Esophagus (tissue), 2 donors: ENCODE measurements at regions not wholly inside any gene's neighbourhood (a gene's known extent, or its start where the extent isn't known, plus 50 kb on each side); places are given as distances from the start of the nearest gene placed in this dataset.
"Not testable (repeated sequence)": the region's sequence is repeated elsewhere in the genome, so short reads cannot be mapped to it uniquely, and the experiment has no call there.

Experiments used
- H3K27ac ChIP-seq, 2 donors: one replicate each; pipeline ENCODE4 v1.5.1; 2013; ENCODE audit warnings: low read depth in 2 of 2, mild to moderate bottlenecking in 2 of 2, inconsistent platforms in 1 of 2, low read length in 1 of 2, moderate library complexity in 1 of 2
- H3K27me3 ChIP-seq, 2 donors: one replicate each; pipeline ENCODE4 v1.6.1; 2013; ENCODE audit warnings: low read length in 2 of 2, control low read depth in 1 of 2, mild to moderate bottlenecking in 1 of 2; ENCODE audit not compliant: insufficient read depth in 2 of 2, control insufficient read depth in 1 of 2
- H3K36me3 ChIP-seq, 2 donors: one replicate each; pipeline ENCODE4 v1.6.1; 2013; ENCODE audit warnings: low read length in 1 of 2; ENCODE audit not compliant: control insufficient read depth in 2 of 2, insufficient read depth in 2 of 2
- H3K4me1 ChIP-seq, 2 donors: one replicate each; pipeline ENCODE4 v1.6.1; 2013; ENCODE audit warnings: low read length in 1 of 2; ENCODE audit not compliant: control insufficient read depth in 2 of 2, insufficient read depth in 2 of 2
- H3K4me3 ChIP-seq, 2 donors: one replicate each; pipeline ENCODE4 v1.5.1; 2013; ENCODE audit warnings: low read length in 2 of 2, mild to moderate bottlenecking in 2 of 2, low read depth in 1 of 2, moderate library complexity in 1 of 2
- H3K9me3 ChIP-seq, 2 donors: one replicate each; pipeline ENCODE4 v1.6.1; 2013; ENCODE audit warnings: mild to moderate bottlenecking in 2 of 2, low read depth in 1 of 2, low read length in 1 of 2, moderate library complexity in 1 of 2; ENCODE audit not compliant: control insufficient read depth in 2 of 2, insufficient read depth in 1 of 2
- WGBS, 2 donors: extraction: QIAGEN DNeasy Blood & Tissue Kit; methylation state at CpG; one replicate each; pipeline ENCODE4 v1.1.7; 2013; 5-methylcytosine and 5-hydroxymethylcytosine counted together
- donor health status: healthy with polysubstance abuse.
- donor health status: Bipolar disorder and iron deficiency.

DNA sequence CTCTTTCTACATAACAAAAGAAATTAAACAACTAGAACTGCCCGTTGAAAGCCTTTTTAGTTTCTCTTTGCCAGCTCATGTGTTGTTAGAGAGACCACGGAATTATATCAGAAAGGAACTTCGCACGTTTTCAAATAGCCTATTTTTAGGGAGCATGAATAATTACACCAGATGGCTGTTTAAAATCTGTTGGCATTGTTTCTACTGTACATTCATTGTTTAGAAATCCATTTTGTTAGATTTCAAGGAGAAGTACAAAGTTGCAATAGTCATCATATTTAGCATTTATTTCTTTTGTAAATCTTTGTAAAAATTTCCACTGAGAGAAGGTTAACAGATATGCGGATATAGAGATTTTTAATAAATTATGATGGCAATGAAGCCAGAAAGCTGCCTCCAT, 403.0 kb upstream of the HS3ST1 start:
- H3K36me3 ChIP-seq, result no peaks in the 10 kb centered on the region
- 36 to 39% methylated on average over 5 of the region's 5 CpGs for WGBS, 2 donors
- no peak overlapping the region for H3K27ac ChIP-seq
- H3K4me1 ChIP-seq, result no peaks in the 10 kb centered on the region
- no peak overlapping the region for H3K4me3 ChIP-seq
- no peaks in the 10 kb centered on the region for H3K27me3 ChIP-seq
- no peaks in the 10 kb centered on the region for H3K9me3 ChIP-seq

DNA sequence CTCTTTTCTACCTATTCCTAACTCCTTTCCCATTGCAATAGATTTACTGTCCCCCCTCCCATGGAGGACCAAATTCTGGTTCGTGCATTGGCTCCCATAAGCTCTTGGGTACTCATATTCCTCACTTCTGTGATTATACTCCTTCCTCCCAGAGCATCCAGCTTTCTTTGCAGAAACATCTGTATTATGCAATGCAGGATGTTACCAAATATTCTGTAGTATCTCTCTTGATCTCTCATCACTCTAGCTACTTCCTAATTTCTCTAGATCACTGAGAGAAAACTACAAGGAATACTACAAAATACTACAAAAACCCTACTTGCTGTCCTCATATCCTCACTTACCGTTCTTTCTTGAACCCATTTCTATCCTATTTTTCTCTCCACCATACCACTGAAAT, 395.9 kb upstream of the HS3ST1 start:
- H3K36me3 ChIP-seq, result no peaks in the 10 kb centered on the region
- no peaks in the 10 kb centered on the region for H3K27me3 ChIP-seq
- H3K27ac ChIP-seq, result no peak overlapping the region
- WGBS, 2 donors, result 63 to 64% methylated on average over 2 of the region's 2 CpGs
- peaks cover 0 to 2% of the 10 kb centered on the region in 2 donors for H3K9me3 ChIP-seq
- no peak overlapping the region for H3K4me3 ChIP-seq
- no peaks in the 10 kb centered on the region for H3K4me1 ChIP-seq

DNA sequence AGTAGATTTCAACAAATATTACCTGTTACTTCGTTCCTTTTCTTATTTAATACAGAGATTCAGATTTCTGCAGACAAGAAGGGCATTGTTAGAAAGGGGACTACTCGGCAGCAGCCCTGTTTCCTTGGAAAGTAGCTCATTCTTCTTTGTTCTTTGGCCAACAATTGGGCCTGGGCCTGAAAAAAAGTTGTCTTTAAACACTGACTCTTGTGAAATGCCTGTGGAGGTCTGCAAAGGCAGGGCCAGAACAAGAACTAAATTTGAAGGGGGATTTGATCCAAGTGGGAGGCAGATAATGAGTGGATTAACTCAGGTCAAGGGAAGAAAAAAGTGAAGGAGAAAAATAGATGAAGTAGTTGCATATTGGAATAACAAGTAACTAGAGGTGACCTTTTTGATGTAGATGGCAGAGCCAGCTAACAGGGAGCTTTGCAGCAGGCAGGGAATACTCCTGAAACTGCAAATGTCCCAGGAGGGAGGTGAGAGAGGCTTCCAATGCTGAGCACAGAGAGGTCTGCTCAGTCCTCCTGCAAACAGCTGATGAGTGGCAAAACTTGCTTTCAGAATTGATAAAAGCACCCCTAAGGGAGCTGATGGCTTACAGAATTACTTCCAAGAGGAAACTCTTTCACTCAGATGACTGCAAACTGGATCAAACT, 393.2 kb upstream of the HS3ST1 start:
- Histone ChIP-seq H3K4me3 (no peak overlapping the region), H3K4me1 (no peaks in the 10 kb centered on the region), H3K27me3 (no peaks in the 10 kb centered on the region), H3K27ac (no peak overlapping the region), H3K36me3 (no peaks in the 10 kb centered on the region), H3K9me3 (peaks cover 0 to 2% of the 10 kb centered on the region in 2 donors)
- 23 to 31% methylated on average over 2 of the region's 2 CpGs for WGBS, 2 donors

DNA sequence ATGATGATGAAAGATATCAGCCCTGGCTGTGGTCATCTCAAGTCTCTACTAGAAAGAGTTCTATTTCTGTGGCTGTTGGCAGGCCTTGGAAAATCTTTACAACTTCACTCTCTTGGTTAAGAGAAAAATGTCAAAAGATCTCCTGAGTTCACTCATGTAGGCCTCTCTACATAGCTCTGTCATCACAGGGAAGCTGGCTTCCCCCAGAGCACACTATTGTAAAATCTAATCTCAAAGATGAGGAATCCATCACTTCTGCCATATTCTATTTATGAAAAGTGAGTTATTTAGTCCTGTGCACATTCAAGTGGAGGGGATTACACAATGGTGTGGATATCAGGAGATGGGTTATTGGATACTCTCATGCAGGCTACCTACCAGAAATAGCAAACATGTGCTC, 388.4 kb upstream of the HS3ST1 start:
- Histone ChIP-seq H3K4me1 (no peaks in the 10 kb centered on the region), H3K27ac (no peak overlapping the region), H3K36me3 (no peaks in the 10 kb centered on the region), H3K4me3 (no peak overlapping the region), H3K9me3 (no peaks in the 10 kb centered on the region), H3K27me3 (no peaks in the 10 kb centered on the region)

DNA sequence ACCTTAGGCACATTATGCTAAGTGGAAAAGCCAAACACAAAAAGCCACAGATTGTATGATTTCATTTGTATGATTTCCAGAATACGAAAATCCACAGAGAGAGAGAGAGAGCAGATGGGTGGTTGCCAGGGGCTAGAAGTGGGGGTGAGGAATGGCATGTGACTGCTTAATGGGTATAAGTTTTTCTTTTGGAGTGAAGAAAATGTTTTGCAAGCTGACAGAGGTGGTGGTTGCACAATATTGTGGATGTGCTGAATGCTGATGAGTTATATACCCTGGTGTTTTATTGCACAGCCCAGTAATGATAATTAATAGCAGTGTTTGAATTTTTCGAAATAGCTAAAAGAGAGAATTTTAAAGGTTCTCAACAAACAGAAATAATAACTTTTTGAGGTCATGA, 386.1 kb upstream of the HS3ST1 start:
- H3K27me3 ChIP-seq, result no peaks in the 10 kb centered on the region
- H3K4me1 ChIP-seq, result no peaks in the 10 kb centered on the region
- no peaks in the 10 kb centered on the region for H3K36me3 ChIP-seq
- no peaks in the 10 kb centered on the region for H3K9me3 ChIP-seq
- WGBS, 2 donors, result 63 to 79% methylated on average over 2 of the region's 2 CpGs
- H3K27ac ChIP-seq, result no peak overlapping the region
- no peak overlapping the region for H3K4me3 ChIP-seq

DNA sequence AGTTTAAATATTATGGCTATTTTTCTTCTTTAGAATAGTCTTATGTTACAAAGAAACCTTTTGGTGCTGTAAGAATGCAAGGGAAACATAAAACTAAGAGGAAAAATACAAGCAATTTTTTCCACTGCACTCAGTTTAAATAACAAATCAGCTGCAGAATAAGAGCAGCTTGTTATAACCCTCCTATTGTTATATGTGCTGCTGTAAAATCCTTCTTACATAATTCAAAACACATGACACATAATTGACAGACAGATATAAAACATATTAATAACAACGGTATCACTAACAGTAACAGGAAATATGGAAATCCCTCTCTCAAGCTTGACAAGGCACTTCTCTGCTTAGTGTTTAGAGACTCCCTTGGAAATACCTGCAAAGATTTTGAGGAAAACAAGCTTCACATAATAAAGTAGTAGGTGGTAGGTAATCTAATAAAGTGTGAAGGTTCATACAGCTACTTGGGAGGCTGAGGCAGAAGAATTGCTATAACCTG, 385.3 kb upstream of the HS3ST1 start:
- H3K4me3 ChIP-seq, result no peak overlapping the region
- H3K27ac ChIP-seq, result no peak overlapping the region
- no peaks in the 10 kb centered on the region for H3K9me3 ChIP-seq
- no peaks in the 10 kb centered on the region for H3K4me1 ChIP-seq
- no peaks in the 10 kb centered on the region for H3K27me3 ChIP-seq
- no peaks in the 10 kb centered on the region for H3K36me3 ChIP-seq
- WGBS, 2 donors, result 31 to 53% methylated on average over 1 of the region's 1 CpG

DNA sequence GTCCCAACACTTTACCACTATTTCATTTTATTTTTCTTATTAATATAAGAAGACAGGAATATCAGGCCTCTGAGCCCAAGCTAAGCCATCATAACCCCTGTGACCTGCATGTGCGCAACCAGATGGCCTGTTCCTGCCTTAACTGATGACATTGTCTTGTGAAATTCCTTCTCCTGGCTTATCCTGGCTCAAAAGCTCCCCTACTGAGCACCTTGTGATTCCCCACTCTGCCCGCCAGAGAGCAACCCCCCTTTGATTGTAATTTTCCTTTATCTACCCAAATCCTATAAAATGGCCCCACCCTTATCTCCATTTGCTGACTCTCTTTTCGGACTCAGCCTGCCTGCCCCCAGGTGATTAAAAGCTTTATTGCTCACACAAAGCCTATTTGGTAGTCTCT, 382.8 kb upstream of the HS3ST1 start:
- 86 to 93% methylated on average over 3 of the region's 3 CpGs for WGBS, 2 donors
- H3K9me3 ChIP-seq, H3K27me3 ChIP-seq, H3K4me1 ChIP-seq, H3K27ac ChIP-seq, H3K4me3 ChIP-seq, H3K36me3 ChIP-seq: not testable (repeated sequence)

DNA sequence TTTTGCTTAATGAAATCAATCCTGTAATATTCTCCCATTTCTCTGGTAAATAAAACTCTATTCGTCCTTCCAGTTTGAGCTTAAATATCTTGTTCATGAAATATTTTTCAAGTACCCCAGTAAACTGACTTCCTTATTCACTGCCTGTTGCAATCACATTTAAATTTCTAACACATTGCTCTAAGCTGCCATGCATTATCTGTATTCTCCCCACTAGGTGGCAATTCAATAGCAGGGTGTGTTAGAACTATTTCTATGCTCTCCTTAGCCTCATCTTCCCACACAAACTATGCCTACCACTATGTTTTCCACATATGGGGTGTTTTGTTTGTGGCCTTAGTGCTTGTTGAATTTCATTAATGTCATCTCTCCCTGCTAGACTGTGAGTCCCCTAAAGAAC, 377.1 kb upstream of the HS3ST1 start:
- H3K4me3 ChIP-seq, result no peak overlapping the region
- no peak overlapping the region for H3K27ac ChIP-seq
- no peaks in the 10 kb centered on the region for H3K4me1 ChIP-seq
- no peaks in the 10 kb centered on the region for H3K9me3 ChIP-seq
- no peaks in the 10 kb centered on the region for H3K36me3 ChIP-seq
- no peaks in the 10 kb centered on the region for H3K27me3 ChIP-seq
- 35 to 48% methylated on average over 1 of the region's 1 CpG for WGBS, 2 donors

DNA sequence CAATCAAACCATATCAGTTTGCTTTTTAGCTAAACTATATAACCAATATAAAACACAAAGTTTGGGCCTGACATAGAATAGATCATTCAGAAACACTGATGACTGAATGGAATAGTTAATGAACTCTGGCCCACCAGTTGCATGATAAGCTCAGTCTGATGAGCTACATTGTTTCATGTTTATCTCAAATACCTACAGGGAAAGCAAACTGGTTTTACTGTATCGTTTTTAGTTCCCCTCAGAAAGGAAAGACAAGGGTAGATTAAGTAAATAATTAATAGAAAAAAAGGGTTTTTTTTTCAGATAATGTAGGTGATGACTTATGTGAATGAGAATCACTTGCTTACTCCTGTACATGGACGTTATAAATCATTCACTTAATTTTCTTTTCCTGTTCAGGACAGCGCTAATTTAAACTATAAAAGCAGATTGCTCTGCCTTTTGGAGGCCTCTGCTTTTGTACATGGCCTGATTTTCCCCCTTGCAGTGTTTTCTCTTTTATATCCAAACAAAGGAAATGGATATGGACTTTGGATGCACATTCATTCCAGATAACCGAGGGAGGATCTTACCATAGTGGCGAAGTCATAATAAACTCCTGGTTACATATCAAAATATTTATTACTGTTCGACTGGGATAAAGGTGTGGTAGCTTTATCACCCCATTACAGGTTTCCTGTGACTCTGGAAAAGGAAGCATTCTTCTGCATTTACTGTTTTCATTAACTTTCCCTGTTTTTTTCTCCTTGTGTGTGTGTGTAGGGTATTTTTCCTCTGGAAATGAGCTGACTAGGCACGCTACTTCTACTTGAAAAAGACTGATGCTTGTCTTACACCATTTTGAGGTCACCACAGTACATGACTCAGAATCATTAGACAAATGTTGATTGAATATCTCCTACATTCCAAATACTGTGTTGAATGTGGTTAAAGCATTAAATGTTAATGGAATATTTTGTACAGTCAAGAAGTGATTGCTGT, 373.1 kb upstream of the HS3ST1 start:
- Histone ChIP-seq H3K4me1 (no peaks in the 10 kb centered on the region), H3K9me3 (no peaks in the 10 kb centered on the region), H3K4me3 (no peak overlapping the region), H3K27me3 (no peaks in the 10 kb centered on the region), H3K36me3 (no peaks in the 10 kb centered on the region), H3K27ac (no peak overlapping the region)
- WGBS, 2 donors, result 54% methylated on average over 7 of the region's 7 CpGs
